ENCODE measurements at regions not wholly inside any gene's neighbourhood (a gene's known extent, or its start where the extent isn't known, plus 50 kb on each side); places are given as distances from the start of the nearest gene placed in this dataset.

DNA sequence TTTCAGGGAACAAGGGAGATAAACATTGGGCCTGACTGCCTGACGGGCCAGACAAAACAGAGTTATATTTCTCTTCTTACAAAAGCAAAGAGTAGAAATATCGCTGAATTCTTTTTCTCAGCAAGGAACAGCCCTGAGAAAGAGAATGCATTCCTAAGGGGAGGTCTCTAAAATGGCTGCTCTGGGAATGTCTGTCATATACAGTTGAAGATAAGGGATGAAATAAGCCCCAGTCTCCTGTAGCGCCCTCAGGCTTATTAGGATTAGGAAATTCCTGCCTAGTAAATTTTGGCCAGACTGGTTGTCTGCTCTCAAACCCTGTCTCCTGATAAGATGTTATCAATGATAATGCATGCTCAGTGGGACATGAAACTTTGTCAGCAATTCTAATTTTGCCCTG is 134.9 kb upstream of the CNTNAP5 start:
- TF ChIP-seq, protein P1, sequence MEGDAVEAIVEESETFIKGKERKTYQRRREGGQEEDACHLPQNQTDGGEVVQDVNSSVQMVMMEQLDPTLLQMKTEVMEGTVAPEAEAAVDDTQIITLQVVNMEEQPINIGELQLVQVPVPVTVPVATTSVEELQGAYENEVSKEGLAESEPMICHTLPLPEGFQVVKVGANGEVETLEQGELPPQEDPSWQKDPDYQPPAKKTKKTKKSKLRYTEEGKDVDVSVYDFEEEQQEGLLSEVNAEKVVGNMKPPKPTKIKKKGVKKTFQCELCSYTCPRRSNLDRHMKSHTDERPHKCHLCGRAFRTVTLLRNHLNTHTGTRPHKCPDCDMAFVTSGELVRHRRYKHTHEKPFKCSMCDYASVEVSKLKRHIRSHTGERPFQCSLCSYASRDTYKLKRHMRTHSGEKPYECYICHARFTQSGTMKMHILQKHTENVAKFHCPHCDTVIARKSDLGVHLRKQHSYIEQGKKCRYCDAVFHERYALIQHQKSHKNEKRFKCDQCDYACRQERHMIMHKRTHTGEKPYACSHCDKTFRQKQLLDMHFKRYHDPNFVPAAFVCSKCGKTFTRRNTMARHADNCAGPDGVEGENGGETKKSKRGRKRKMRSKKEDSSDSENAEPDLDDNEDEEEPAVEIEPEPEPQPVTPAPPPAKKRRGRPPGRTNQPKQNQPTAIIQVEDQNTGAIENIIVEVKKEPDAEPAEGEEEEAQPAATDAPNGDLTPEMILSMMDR (conservative IDR thresholded peaks at IDR 0.05 in 1 of 2, IDR thresholded peaks at IDR 0.05 in 1 of 2; ENCODE audit: low read depth in 1 of 2, low read length in 2 of 2): no peak
- TF ChIP-seq EZH2 (IDR thresholded peaks at IDR 0.05; ENCODE audit: low read length, missing control alignments): no peak
